DOHH2 (cell line): ENCODE measurements at regions not wholly inside any gene's neighbourhood (a gene's known extent, or its start where the extent isn't known, plus 50 kb on each side); places are given as distances from the start of the nearest gene placed in this dataset.

Experiments
- CTCF ChIP-seq: fragments of 200-600 bp; sonication (generic); IDR thresholded peaks from one replicate; pipeline ENCODE4 v1.5.1; 2014; ENCODE audit warnings: antibody characterized with exemption, mild to moderate bottlenecking, low read depth, low read length; ENCODE audit not compliant: poor library complexity, severe bottlenecking
- EZH2phosphoT487 ChIP-seq: fragments of 200-600 bp; sonication (generic); IDR thresholded peaks from 2 replicates; pipeline ENCODE4 v1.6.1; 2017; ENCODE audit warnings: borderline replicate concordance, mild to moderate bottlenecking, antibody characterized with exemption, low read length, moderate library complexity, mixed read lengths

GRCh38 chrX:147811803-147812202, 99.9 kb upstream of the FMR1 start:
- TF ChIP-seq CTCF (no peak), EZH2phosphoT487 (no peak)
